ENCODE measurements at regions not wholly inside any gene's neighbourhood (a gene's known extent, or its start where the extent isn't known, plus 50 kb on each side); places are given as distances from the start of the nearest gene placed in this dataset.

DNA sequence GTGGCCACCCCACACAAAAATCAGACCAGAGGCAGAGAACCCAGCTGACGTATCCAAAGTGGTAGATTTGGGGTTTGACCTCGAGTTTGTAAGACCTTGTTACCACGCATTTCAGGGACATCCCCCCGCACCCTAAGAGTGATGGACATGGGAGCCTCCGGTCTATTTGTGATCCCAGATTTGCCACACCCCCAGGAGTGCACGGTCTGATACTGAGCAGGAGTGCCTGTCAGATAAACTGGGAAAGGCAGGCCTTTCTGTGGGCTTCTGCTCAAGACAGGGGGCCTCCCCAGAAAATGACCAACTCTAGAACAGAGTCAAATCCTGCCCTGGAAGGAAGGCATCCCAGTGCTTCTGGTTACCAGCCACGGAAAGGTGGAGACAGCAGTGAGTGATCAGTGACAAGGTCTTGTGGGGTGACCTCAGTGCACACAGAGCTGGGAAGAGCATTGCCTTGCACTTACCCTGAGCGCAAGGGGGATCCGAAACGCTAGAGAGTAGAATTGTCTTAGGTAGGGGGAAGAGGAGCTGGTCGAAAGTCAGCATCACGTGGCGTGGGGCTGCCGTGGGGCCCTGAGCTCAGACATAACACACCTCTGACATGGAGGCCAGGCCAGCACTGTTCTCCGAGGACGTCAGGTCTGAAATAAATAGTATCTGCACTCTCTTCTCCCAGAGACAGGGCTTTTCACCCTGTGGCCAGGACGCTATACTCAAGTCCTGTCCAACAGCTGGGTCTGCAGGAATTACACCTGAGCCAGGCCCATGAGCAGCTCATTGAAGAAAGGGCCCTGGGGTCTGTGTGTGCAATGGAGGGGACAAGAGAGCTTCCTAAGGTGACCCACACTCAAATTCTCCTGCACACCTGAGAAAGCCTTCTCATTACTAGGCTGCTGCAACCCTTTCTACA is 242.4 kb upstream of the SALL3 start:
- POLR2A ChIA-PET = no interaction called here

More for the DNA sequence above, 242.4 kb upstream of the SALL3 start:
- Histone ChIP-seq H3K4me2 (ENCODE audit: low read depth, low read length) (no peak overlapping the region), H3K9me3 (ENCODE audit: low read length) (no peaks in the 10 kb centered on the region), H3K79me2 (ENCODE audit: insufficient read depth, low read length) (no peaks in the 10 kb centered on the region), H3K4me3 (replicated peaks in 1 of 3; ENCODE audit: insufficient read depth in 1 of 3, low read depth in 2 of 3, low read length in 3 of 3) (no peak overlapping the region), H4K20me1 (ENCODE audit: insufficient read depth, low read length) (no peaks in the 10 kb centered on the region), H3K27ac (ENCODE audit: extremely low read length, insufficient read depth, low read length) (no peak overlapping the region), H2AFZ (ENCODE audit: low read length) (no peak overlapping the region), H3K9ac (ENCODE audit: insufficient read depth, low read depth, low read length) (no peak overlapping the region), H3K4me1 (ENCODE audit: insufficient read depth, low read length) (no peaks in the 10 kb centered on the region), H3K36me3 (replicated peaks in 1 of 2; ENCODE audit: control insufficient read depth in 1 of 2, insufficient read depth in 2 of 2, low read length in 2 of 2) (no peaks in the 10 kb centered on the region), H3K27me3 (ENCODE audit: control insufficient read depth in 1 of 2, insufficient read depth in 2 of 2, low read length in 2 of 2) (peaks cover 0 to 41% of the 10 kb centered on the region in 2 experiments; a peak in 3 of 5 replicates)
- TF ChIP-seq ZNF891 (CRISPR knock-in tag; IDR thresholded peaks at IDR 0.05) = no peak
- TF ChIP-seq, protein P1, sequence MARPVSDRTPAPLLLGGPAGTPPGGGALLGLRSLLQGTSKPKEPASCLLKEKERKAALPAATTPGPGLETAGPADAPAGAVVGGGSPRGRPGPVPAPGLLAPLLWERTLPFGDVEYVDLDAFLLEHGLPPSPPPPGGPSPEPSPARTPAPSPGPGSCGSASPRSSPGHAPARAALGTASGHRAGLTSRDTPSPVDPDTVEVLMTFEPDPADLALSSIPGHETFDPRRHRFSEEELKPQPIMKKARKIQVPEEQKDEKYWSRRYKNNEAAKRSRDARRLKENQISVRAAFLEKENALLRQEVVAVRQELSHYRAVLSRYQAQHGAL (CRISPR knock-in tag; IDR thresholded peaks at IDR 0.05; ENCODE audit: not compliant biosample characterization) = no peak
- no peak for TF ChIP-seq ZFP62 (CRISPR knock-in tag; IDR thresholded peaks at IDR 0.05)
- TF ChIP-seq, protein P2, sequence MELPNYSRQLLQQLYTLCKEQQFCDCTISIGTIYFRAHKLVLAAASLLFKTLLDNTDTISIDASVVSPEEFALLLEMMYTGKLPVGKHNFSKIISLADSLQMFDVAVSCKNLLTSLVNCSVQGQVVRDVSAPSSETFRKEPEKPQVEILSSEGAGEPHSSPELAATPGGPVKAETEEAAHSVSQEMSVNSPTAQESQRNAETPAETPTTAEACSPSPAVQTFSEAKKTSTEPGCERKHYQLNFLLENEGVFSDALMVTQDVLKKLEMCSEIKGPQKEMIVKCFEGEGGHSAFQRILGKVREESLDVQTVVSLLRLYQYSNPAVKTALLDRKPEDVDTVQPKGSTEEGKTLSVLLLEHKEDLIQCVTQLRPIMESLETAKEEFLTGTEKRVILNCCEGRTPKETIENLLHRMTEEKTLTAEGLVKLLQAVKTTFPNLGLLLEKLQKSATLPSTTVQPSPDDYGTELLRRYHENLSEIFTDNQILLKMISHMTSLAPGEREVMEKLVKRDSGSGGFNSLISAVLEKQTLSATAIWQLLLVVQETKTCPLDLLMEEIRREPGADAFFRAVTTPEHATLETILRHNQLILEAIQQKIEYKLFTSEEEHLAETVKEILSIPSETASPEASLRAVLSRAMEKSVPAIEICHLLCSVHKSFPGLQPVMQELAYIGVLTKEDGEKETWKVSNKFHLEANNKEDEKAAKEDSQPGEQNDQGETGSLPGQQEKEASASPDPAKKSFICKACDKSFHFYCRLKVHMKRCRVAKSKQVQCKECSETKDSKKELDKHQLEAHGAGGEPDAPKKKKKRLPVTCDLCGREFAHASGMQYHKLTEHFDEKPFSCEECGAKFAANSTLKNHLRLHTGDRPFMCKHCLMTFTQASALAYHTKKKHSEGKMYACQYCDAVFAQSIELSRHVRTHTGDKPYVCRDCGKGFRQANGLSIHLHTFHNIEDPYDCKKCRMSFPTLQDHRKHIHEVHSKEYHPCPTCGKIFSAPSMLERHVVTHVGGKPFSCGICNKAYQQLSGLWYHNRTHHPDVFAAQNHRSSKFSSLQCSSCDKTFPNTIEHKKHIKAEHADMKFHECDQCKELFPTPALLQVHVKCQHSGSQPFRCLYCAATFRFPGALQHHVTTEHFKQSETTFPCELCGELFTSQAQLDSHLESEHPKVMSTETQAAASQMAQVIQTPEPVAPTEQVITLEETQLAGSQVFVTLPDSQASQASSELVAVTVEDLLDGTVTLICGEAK (IDR thresholded peaks at IDR 0.05) = no peak
- TF ChIP-seq, protein P2 (CRISPR knock-in tag; IDR thresholded peaks at IDR 0.05) = no peak
- TF ChIP-seq MAFF (IDR thresholded peaks at IDR 0.05; ENCODE audit: low read depth, low read length) = no peak
- TF ChIP-seq HMGA1 (CRISPR knock-in tag; conservative IDR thresholded peaks at IDR 0.05) = no peak
- TF ChIP-seq REPIN1 (CRISPR knock-in tag; IDR thresholded peaks at IDR 0.05; ENCODE audit: borderline replicate concordance, low read depth) = no peak
- no peak for ATAC-seq
- CTCF ChIA-PET (ENCODE audit: low intra/inter-chr PET ratio, low total read pairs) = no interaction called here
- intact Hi-C loops (cut with micrococcal nuclease; ENCODE audit: unreplicated experiment) = no loop called here
- no peak for FAIRE-seq
- 20% methylated on average over 10 of the region's 17 CpGs for WGBS (ENCODE audit: low lambda C conversion rate)
- BruUV-seq (replicated peaks) = no TSS peak
- DNase-seq (ENCODE audit: low spot score) = no peak
- in situ Hi-C loops (cut with HindIII; ENCODE audit: extremely low pct_ligation_motif_present, low pct_unique_long_range_greater_than_20kb) = no loop called here

All from HepG2 (cell line).